ENCODE measurements at regions not wholly inside any gene's neighbourhood (a gene's known extent, or its start where the extent isn't known, plus 50 kb on each side); places are given as distances from the start of the nearest gene placed in this dataset.

- H3K9me3 ChIP-seq = no peaks in the 10 kb centered on the region
- no peaks in the 10 kb centered on the region for H3K36me3 ChIP-seq
- no peaks in the 10 kb centered on the region for H3K27me3 ChIP-seq
- no peak for DNase-seq
- H3K4me1 ChIP-seq = no peaks in the 10 kb centered on the region
- H3K27ac ChIP-seq = no peak overlapping the region
- H3K4me3 ChIP-seq = no peak overlapping the region
- TF ChIP-seq CTCF (IDR thresholded peaks at IDR 0.05) = no peak
- intact Hi-C loops (cut with DNase I; ENCODE audit: low total_unique reads) = no loop called here
These were observed 372.9 kb upstream of the COBL start for GRCh38 chr7:51689547-51689946.

GRCh38 chr7:51685794-51686193 is 369.2 kb upstream of the COBL start:
- Histone ChIP-seq H3K27me3 (no peaks in the 10 kb centered on the region), H3K4me3 (no peak overlapping the region), H3K27ac (no peak overlapping the region), H3K4me1 (no peaks in the 10 kb centered on the region), H3K9me3 (no peaks in the 10 kb centered on the region), H3K36me3 (no peaks in the 10 kb centered on the region)
- no peak for TF ChIP-seq CTCF (IDR thresholded peaks at IDR 0.05)
- DNase-seq = no peak
- intact Hi-C loops (cut with DNase I; ENCODE audit: low total_unique reads) = no loop called here

- intact Hi-C loops (cut with DNase I; ENCODE audit: low total_unique reads) = no loop called here
- Histone ChIP-seq H3K9me3 (no peaks in the 10 kb centered on the region), H3K4me1 (no peaks in the 10 kb centered on the region), H3K4me3 (no peak overlapping the region), H3K27ac (no peak overlapping the region), H3K36me3 (no peaks in the 10 kb centered on the region), H3K27me3 (no peaks in the 10 kb centered on the region)
- DNase-seq = no peak
- no peak for TF ChIP-seq CTCF (IDR thresholded peaks at IDR 0.05)
These were observed 364.2 kb upstream of the COBL start for GRCh38 chr7:51680594-51681399.

- no peaks in the 10 kb centered on the region for H3K36me3 ChIP-seq
- H3K27me3 ChIP-seq = no peaks in the 10 kb centered on the region
- TF ChIP-seq CTCF (IDR thresholded peaks at IDR 0.05) = no peak
- H3K4me1 ChIP-seq = no peaks in the 10 kb centered on the region
- no peak for DNase-seq
- H3K4me3 ChIP-seq = no peak overlapping the region
- H3K27ac ChIP-seq = no peak overlapping the region
- no peaks in the 10 kb centered on the region for H3K9me3 ChIP-seq
- intact Hi-C loops (cut with DNase I; ENCODE audit: low total_unique reads) = no loop called here
These were observed 362.7 kb upstream of the COBL start for GRCh38 chr7:51679358-51679757.

GRCh38 chr7:51666751-51667150 is 350.1 kb upstream of the COBL start:
- no peak for TF ChIP-seq CTCF (IDR thresholded peaks at IDR 0.05)
- Histone ChIP-seq H3K9me3 (no peaks in the 10 kb centered on the region), H3K36me3 (no peaks in the 10 kb centered on the region), H3K27ac (no peak overlapping the region), H3K27me3 (no peaks in the 10 kb centered on the region), H3K4me3 (no peak overlapping the region), H3K4me1 (no peaks in the 10 kb centered on the region)
- intact Hi-C loops (cut with DNase I; ENCODE audit: low total_unique reads) = no loop called here
- no peak for DNase-seq

All from tibial artery (tissue), 4 donors.